SK-N-DZ (cell line): ENCODE measurements at regions not wholly inside any gene's neighbourhood (a gene's known extent, or its start where the extent isn't known, plus 50 kb on each side); places are given as distances from the start of the nearest gene placed in this dataset.
A peak's percentile ranks its signal among the peaks of the same experiment; 100 is the strongest.
"Not testable (repeated sequence)": the region's sequence is repeated elsewhere in the genome, so short reads cannot be mapped to it uniquely, and the experiment has no call there.

Experiments
- DNase-seq: peaks from one replicate; pipeline ENCODE4 v3.0.0-alpha.2; 2015; ENCODE audit warnings: low spot score

GRCh38 chr11:23554002-23554401, 693.7 kb upstream of the CCDC179 start:
- DNase-seq, result no peak

DNA sequence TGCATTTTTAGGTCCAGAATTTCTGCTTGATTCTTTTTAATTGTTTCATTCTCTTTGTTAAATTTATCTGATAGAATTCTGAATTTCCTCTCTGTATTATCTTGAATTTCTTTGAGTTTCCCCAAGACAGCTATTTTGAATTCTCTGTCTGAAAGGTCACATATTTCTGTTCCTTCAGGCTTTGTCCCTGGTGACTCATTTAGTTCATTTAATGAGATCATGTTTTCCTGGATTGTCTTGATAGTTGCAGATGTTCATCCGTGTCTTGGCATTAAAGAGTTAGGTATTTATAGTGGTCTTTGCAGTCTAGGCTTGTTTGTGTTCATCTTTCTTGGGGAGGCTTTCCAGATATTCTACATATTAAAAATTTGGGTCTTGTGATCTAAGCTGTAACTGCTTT, 694.8 kb upstream of the CCDC179 start:
- no peak for DNase-seq

- no peak for DNase-seq
Measured at GRCh38 chr11:23556163-23556750, 696.0 kb upstream of the CCDC179 start.

GRCh38 chr11:23563591-23563990, 703.3 kb upstream of the CCDC179 start:
- DNase-seq, result no peak

GRCh38 chr11:23564370-23564769, 704.1 kb upstream of the CCDC179 start:
- no peak for DNase-seq

DNA sequence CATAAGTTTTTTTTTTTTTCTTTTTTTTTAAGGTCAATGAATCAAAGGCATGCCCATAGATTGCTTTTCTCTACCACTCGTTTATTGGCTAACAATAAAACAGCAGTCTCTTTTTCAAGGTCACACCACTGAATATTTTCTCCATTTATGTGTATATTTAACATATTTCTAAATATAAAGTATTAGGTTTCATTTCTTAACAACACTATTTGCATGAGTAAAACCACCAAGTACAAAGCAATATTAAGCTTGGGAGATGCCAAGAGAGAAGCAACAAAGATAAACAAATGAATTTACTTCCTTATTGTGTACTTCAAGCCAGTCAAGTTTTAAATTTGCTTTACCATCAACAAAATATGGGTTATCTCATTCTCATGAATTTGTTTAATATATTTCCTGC, 708.9 kb upstream of the CCDC179 start:
- no peak for DNase-seq

GRCh38 chr11:23569547-23569946, 709.3 kb upstream of the CCDC179 start:
- no peak for DNase-seq

DNA sequence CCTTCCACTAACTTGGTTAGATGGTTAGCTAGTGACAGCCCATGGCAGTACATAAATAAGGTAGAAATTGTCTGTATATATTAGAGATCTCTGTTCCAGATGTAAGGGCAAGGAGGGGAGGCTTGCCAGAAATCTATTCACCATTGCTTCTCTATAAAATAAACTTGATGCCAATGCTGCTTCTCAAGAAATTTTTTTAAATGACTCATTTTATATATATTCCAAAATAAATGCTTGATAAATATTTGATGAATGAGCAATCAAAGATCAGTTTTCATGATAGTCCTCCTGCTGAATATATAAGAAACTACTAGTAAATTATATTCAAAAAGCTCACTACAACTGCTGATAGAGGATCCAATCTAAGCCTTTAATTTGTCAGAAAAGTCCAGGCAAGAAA, 710.6 kb upstream of the CCDC179 start:
- DNase-seq, result no peak

- DNase-seq, result no peak
Measured at GRCh38 chr11:23573429-23573828, 713.2 kb upstream of the CCDC179 start.

- DNase-seq, result no peak
Measured at GRCh38 chr11:23574149-23574548, 713.9 kb upstream of the CCDC179 start.

DNA sequence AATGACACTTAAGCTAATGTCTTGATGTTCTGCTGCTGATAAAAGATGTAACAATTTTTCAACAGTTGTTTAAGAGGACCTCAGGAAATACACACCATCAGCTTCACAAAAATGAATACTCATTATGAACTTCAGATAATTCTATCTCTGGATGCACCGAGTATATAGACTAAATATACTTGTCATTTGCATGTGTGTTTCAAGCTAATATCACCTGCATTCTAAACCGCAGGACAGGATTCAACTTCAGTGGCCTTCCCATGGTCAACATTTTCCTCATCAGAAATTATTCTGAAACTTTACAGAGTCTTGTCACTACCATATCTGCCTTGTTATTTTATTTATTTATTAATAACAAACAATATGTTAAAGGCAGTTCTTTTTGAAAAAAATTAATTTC, 717.0 kb upstream of the CCDC179 start:
- no peak for DNase-seq

DNA sequence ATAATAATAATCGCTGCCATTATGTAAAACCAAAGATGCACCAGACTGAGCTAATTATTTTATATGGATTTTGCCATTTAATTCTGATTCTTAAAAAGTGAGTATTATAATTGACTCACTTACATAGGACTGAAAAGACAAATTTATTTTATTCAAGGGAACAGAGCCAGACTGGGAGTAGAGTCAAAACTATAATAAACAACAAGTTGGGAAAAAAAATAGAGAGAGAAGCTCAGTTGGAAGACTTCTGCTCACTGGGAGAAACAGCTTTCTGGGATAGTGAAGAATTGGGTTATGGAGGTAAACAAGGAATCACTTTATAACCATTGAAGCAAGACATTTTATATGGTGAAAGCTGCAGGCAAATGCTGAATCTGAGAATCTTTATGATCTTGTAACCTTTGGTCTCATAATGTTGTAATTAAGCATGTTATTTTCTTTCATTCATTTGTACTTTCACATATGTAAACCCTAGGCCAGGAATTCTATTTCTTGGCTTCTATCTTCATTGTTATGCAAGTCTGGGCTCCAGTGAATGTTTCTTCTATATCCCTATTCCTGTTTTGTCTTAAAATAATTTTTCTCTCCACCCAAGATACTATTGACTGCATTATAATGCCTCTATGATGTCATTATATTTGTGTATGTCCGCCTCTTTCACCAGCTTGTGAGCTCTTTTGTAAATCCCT, 725.3 kb upstream of the CCDC179 start:
- DNase-seq, result no peak

- no peak for DNase-seq
Measured at GRCh38 chr11:23586173-23586572, 725.9 kb upstream of the CCDC179 start.

- peak; percentile 86 for DNase-seq
Measured at GRCh38 chr11:23590596-23591308, 730.5 kb upstream of the CCDC179 start.

DNA sequence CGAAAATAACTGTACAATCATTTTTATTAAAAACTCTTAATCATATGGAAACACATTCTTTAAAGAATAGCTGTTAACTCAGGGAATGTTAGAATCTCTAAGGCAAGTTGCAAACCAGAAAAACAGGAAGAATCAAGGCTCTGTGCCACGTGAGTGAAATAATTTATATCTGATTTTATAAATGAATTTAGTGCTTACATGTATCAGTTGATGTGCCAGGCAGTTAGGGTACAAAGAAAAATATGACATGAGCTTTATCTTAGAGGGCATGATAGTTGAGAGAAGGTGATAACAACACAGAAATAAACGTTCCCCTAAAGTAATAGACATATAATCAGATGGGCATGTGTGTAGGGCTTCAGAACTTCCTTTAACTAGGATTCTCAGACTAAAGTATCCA, 734.5 kb upstream of the CCDC179 start:
- DNase-seq, result no peak

DNA sequence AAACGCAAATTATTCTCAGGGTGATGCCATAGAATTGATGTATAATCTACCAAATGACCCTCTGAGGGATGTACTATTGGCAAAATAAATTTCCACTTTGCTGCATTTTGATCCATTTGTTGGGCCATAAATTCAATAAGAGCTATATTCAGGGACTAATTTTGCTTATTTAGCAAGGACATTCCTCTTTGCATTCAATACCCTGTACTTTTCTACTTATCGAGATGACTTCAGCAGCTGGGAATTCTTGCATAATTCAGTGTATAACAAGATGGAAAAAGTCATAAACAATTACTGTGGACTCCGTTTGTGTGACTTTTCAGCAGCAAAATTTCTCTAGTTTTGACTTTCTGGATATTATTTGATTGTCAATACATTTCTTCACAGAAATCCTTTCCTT, 744.7 kb upstream of the CCDC179 start:
- DNase-seq, result no peak

- no peak for DNase-seq
Measured at GRCh38 chr11:23606191-23606590, 745.9 kb upstream of the CCDC179 start.

DNA sequence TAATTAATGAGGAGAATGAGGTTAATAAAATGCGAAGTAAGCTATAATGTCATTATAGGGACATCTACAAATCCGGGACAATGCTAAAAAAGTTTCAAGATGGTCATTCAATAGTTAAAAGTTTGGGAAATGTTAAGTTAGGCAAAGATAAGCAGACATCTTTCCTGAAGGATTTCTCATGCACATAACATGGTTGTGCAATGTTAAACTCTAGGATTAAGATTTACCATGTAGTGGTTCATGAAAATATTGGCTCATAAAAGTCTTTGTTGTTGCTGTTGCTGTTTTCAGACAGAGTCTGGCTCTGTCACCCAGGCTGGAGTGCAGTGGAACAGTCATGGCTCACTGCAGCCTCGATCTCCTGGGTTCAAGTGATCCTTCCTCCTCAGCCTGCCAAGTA, 751.5 kb upstream of the CCDC179 start:
- no peak for DNase-seq

DNA sequence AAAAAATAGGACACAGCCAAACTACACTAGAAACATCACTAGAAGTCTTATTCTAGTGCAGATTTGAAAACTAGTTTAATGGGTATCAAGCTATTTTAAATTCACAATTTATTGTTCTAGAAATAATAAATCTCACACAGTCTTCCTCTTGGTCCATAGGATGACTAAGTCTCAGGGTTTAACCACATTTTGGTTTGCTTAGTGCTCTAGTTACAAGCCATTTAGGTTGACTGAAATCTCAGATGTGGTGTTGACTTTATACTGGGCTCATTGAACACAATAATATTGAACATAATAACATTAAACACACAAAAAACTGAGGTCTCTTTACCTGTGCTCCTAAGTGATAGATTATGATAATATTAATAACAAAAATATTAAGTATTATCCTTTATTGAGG, 760.3 kb upstream of the CCDC179 start:
- DNase-seq, result no peak

DNA sequence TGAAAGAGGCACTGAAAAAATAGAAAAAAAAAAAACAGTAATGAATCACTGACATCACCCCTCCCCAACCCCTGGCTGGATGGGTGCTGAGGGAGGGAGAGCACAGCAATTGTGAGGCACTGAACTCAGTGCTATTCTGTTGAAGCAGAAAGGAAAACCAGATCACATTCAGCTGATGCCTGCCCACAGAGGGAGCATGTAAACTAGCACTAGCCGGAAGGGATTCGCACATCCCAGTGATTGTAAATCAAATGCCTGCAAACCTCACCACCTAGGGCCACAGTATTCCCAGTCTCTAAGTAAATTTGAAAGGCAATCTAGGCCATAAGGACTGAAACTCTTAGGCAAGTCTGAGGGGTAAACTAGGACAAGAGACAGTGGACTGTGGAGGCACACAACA, 772.0 kb upstream of the CCDC179 start:
- DNase-seq, result no peak

GRCh38 chr11:23644443-23644842, 784.2 kb upstream of the CCDC179 start:
- DNase-seq, result no peak

GRCh38 chr11:23652336-23652735, 792.1 kb upstream of the CCDC179 start:
- not testable (repeated sequence) for DNase-seq

- DNase-seq, result no peak
Measured at GRCh38 chr11:23653071-23653675, 792.9 kb upstream of the CCDC179 start.
